Fibroblast of skin of back (primary cell): ENCODE measurements at regions not wholly inside any gene's neighbourhood (a gene's known extent, or its start where the extent isn't known, plus 50 kb on each side); places are given as distances from the start of the nearest gene placed in this dataset.
A peak's percentile ranks its signal among the peaks of the same experiment; 100 is the strongest.
"Not testable (repeated sequence)": the region's sequence is repeated elsewhere in the genome, so short reads cannot be mapped to it uniquely, and the experiment has no call there.

Experiments
- DNase-seq: peaks from one replicate; pipeline ENCODE4 v3.0.0-alpha.2; 2013

- no peak for DNase-seq
Observed at GRCh38 chr12:124130691-124131591, 157.9 kb downstream of the ZNF664 start.

GRCh38 chr12:124131659-124132058, 158.6 kb downstream of the ZNF664 start:
- DNase-seq: no peak

GRCh38 chr12:124132530-124132929, 159.5 kb downstream of the ZNF664 start:
- no peak for DNase-seq

GRCh38 chr12:124136796-124137195, 158.1 kb upstream of the RFLNA start:
- DNase-seq: no peak

- no peak for DNase-seq
Observed at GRCh38 chr12:124140944-124141486, 153.9 kb upstream of the RFLNA start.

- not testable (repeated sequence) for DNase-seq
Observed at GRCh38 chr12:124141611-124142010, 153.3 kb upstream of the RFLNA start.

- no peak for DNase-seq
Observed at GRCh38 chr12:124142395-124143035, 152.4 kb upstream of the RFLNA start.

GRCh38 chr12:124143726-124144125, 151.2 kb upstream of the RFLNA start:
- DNase-seq: no peak

- no peak for DNase-seq
Observed at GRCh38 chr12:124144531-124145194, 150.2 kb upstream of the RFLNA start.

GRCh38 chr12:124147027-124147426, 147.9 kb upstream of the RFLNA start:
- no peak for DNase-seq

GRCh38 chr12:124147575-124147974, 147.3 kb upstream of the RFLNA start:
- no peak for DNase-seq

- DNase-seq: no peak
Observed at GRCh38 chr12:124148481-124149273, 146.2 kb upstream of the RFLNA start.

GRCh38 chr12:124149287-124149686, 145.6 kb upstream of the RFLNA start:
- DNase-seq: no peak

GRCh38 chr12:124150168-124150567, 144.7 kb upstream of the RFLNA start:
- no peak for DNase-seq

GRCh38 chr12:124151583-124151982, 143.3 kb upstream of the RFLNA start:
- DNase-seq: no peak

GRCh38 chr12:124152731-124153130, 142.2 kb upstream of the RFLNA start:
- peak; percentile 54 for DNase-seq

- no peak for DNase-seq
Observed at GRCh38 chr12:124153392-124153791, 141.5 kb upstream of the RFLNA start.

- DNase-seq: no peak
Observed at GRCh38 chr12:124157406-124157805, 137.5 kb upstream of the RFLNA start.

- no peak for DNase-seq
Observed at GRCh38 chr12:124159655-124160054, 135.2 kb upstream of the RFLNA start.

GRCh38 chr12:124160097-124160756, 134.7 kb upstream of the RFLNA start:
- DNase-seq: no peak

- not testable (repeated sequence) for DNase-seq
Observed at GRCh38 chr12:124161402-124161801, 133.5 kb upstream of the RFLNA start.
